Stimulated activated CD4-positive, alpha-beta T cell treated with anti-CD3 and anti-CD28 coated beads, TNF-alpha, amount 100 ng/mL, for 48 hours (primary cell): ENCODE measurements at regions not wholly inside any gene's neighbourhood (a gene's known extent, or its start where the extent isn't known, plus 50 kb on each side); places are given as distances from the start of the nearest gene placed in this dataset.

ENCODE experiments used
- DNase-seq, 3 donors: peaks; one replicate each; pipeline ENCODE4 v3.0.0-alpha.2; 2020; ENCODE audit warnings: low read depth in 3 of 3

- no peak for DNase-seq
Measured at GRCh38 chr6:139860203-139860602, 485.8 kb upstream of the CITED2 start.

GRCh38 chr6:139858429-139858828 is 484.0 kb upstream of the CITED2 start:
- no peak for DNase-seq

DNA sequence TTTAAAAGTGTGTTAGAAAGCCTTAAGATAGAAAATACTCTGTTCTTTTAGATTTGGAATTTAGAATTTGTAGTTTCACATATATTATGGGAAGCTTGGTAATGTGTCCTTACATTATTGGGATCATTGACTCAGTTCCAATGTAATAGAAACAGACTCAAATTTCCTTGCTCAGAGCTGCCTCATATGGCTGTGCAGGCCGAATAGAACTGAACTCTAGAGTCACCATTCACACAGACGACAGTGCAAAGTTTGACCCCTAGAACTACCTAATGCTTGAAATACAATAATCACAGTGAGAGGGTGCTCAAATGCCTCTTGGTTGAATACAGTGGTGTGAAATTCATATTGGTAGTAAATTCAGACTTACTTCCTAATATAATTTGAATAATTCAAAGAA is 482.7 kb upstream of the CITED2 start:
- no peak for DNase-seq

GRCh38 chr6:139856562-139856961 is 482.1 kb upstream of the CITED2 start:
- DNase-seq, result no peak

DNA sequence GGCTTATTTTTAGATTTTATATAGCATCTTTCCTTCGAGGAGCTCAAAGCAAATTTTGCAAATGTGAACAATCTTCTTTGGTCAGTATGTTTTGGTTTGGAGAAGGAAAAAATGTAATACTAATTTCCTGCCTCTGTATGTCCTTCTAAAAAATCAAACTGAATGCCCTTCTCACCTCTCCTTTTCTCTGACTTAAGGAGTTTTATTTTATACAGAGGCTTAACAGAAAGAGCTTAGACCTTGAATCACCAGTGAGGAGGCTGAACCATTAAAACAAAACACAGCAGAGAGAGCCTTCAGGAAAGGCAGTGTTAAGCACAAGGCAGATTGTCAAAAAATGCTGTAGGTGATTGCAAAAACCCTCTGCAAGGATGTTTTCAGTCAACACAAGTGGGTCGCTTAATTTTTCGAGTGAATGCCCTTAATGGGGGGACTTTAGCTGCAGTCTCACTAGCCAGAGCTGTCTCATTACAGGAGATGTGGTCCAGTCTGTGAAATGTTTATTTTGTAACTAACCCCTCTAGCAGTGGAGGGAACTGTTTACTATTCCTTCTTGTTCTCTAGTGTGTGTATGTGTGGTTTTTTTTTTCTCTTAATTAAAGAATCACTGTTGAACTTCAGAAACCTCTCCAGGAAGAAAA is 481.3 kb upstream of the CITED2 start:
- DNase-seq, result no peak

GRCh38 chr6:139853302-139853992 is 479.0 kb upstream of the CITED2 start:
- DNase-seq, result no peak

- DNase-seq, result no peak
Measured at GRCh38 chr6:139852488-139853140, 478.2 kb upstream of the CITED2 start.

- DNase-seq, result no peak
Measured at GRCh38 chr6:139852067-139852466, 477.6 kb upstream of the CITED2 start.

DNA sequence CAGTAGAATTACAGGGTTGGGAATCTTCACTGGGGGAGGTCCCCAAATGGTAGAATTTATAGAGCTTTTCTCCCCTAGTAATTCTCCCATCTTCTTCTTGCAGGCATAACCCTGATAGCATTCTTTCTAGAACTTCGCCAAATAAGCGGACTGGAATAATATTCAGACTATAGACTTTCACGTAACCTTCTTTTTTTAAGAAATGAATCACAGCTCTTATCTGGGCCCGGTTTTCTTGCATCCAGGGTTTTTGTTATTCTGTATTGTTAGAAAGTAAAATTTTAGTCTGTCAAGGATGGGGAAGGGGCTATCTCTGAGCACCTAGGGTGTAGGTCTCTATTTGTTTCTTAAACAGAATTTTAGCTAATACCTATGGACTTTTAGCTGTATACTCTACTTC is 476.8 kb upstream of the CITED2 start:
- no peak for DNase-seq

DNA sequence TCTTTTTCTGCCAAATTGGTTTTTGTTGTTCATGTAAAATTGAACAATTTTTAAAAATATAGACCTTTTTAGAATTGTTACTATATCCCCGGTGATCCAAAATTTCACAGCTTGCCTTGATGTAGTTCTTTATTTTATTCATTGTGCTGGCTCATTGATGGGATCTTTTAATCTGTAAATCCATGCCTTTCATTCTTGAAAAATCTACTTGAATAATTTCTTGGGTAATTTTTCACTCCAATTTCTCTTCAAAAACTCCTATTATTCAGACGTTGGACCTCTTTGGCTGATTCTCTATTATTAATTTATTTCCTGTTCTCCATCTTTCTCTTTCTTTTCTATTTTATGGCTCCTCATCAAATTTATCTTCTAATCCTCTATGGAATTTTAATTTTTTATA is 476.1 kb upstream of the CITED2 start:
- no peak for DNase-seq

- no peak for DNase-seq
Measured at GRCh38 chr6:139847457-139847813, 473.0 kb upstream of the CITED2 start.

- DNase-seq, result no peak
Measured at GRCh38 chr6:139846538-139847456, 472.3 kb upstream of the CITED2 start.

- no peak for DNase-seq
Measured at GRCh38 chr6:139844907-139845306, 470.5 kb upstream of the CITED2 start.

- no peak for DNase-seq
Measured at GRCh38 chr6:139841794-139842215, 467.4 kb upstream of the CITED2 start.

GRCh38 chr6:139839506-139840156 is 465.2 kb upstream of the CITED2 start:
- DNase-seq, result no peak

DNA sequence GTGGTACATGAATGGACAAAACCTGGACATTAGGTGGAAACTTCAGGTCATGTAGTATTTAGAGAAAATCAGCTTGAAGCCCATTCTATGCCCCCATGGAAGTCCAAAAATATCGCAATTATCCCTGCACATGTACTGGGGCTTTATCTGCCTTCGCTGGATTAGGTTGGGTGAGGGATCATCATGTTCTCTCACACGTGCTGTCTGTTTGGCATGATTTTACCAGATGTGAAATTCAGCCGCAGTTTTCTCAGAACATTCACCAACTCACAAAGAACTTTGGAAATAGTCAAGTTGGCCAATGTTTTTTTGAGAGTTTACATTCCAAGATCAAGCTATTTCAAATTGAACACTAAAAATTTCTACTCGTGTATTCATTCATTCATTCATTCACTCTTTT is 459.8 kb upstream of the CITED2 start:
- DNase-seq, result no peak

GRCh38 chr6:139833592-139833991 is 459.1 kb upstream of the CITED2 start:
- no peak for DNase-seq

DNA sequence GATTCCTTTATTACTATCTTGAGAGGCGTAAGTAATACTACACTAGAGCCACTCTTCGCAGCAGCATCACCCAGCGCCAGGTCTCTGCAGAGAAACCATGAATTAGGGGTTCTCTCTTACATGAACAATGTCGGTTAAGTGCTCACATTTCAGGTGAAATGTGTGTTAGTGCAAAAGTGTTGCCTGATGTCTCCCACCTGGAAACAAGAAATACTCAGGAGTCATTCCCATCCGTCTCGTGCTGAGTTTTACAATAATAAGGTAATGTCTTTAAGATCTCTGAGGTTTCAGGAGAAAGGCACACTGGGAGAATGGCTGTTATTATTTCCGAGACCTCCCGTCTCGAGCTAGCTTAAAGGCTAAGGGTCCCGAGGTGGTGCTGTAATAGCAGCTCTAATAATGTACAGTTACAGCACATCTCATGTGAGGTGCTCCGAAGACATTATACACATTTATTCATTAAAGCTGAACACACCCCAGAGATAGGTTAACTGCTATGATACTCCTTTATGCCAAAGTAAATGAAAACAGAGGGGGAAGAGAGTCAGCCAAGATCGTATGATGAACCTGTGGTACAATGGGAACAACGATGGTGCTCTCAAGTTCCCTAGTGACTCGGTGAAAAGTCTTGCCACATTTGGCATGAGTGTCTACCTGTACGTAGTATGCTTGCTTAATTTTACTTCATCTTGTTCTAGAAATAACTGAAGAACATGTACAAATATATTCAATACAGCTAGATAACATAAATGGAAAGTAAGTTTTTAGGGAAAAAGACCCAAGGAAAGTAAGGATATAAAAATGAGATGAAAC is 458.3 kb upstream of the CITED2 start:
- DNase-seq, result no peak

DNA sequence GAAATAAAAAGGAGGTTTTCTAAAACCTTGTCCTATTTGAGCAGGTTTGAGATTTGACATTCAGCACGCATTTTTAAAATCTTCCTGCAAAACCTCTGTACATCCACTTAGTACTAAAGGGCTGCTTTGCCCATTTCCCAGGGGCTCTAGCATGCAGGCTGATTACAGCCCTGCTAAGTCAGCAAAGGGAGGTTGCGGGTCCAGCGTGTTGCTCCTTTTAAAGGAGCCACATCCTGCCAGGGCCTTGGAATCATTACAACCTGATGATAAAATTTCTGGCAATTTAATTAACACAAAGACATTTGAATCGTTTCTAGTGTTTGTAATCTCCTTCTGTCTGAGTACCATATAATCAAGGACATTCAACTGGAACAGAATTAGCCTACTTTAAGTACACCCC is 455.1 kb upstream of the CITED2 start:
- DNase-seq, result no peak

- no peak for DNase-seq
Measured at GRCh38 chr6:139828751-139829519, 454.5 kb upstream of the CITED2 start.
